ENCODE measurements at regions not wholly inside any gene's neighbourhood (a gene's known extent, or its start where the extent isn't known, plus 50 kb on each side); places are given as distances from the start of the nearest gene placed in this dataset.

DNA sequence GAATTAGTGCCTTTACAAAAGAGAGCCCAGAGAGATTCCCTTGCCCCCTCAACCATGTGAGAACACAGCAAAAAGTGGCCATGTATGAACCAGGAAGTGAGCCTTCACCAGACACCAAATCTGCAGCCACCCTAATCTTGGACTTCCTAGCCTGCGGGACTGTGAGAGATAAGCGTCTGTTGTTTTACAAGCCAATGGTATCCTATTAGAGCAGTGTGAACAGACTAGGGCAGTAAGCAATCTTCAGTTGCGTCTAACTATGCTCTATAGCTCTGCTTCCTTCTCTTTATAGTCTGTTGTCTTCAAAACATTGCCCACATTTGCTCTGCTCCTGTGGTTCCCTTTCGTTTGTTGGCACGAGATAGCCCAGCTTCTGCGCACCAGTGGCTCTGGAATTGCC lies 109.5 kb upstream of the FNDC3A start:
- no peaks in the 10 kb centered on the region; the same call in 1 of the 2 replicates for H3K9me3 ChIP-seq (ENCODE audit: control insufficient read depth, insufficient read depth, low read length)
- peaks cover 3% of the 10 kb centered on the region; the same call in 1 of the 2 replicates for H3K27me3 ChIP-seq (ENCODE audit: control insufficient read depth, low read length)
- H3K27ac ChIP-seq (ENCODE audit: low read depth, low read length): no peak overlapping the region
- H3K4me1 ChIP-seq (ENCODE audit: control insufficient read depth, low read length): no peaks in the 10 kb centered on the region
- H4K20me1 ChIP-seq (ENCODE audit: control insufficient read depth, insufficient read depth, low read depth, low read length): no peaks in the 10 kb centered on the region
- no peaks in the 10 kb centered on the region for H3K79me2 ChIP-seq (ENCODE audit: control insufficient read depth, low read length)
- no peaks in the 10 kb centered on the region for H3K9me2 ChIP-seq (replicated peaks; ENCODE audit: control insufficient read depth, low read length)
- H3K4me2 ChIP-seq (ENCODE audit: low read length): no peak overlapping the region
- no peak for TF ChIP-seq EZH2phosphoT487 (IDR thresholded peaks at IDR 0.05; ENCODE audit: borderline replicate concordance, low read length)
- no peak for TF ChIP-seq CTCF (IDR thresholded peaks at IDR 0.05; ENCODE audit: low read depth, low read length, poor library complexity, severe bottlenecking)
- H3F3A ChIP-seq (ENCODE audit: control insufficient read depth, insufficient read depth): no peaks in the 10 kb centered on the region
- H3K36me3 ChIP-seq (ENCODE audit: control insufficient read depth, low read length): no peaks in the 10 kb centered on the region
- no peak overlapping the region for H3K4me3 ChIP-seq (ENCODE audit: low read length)

GRCh38 chr13:48873081-48873480 lies 102.6 kb upstream of the FNDC3A start:
- no peaks in the 10 kb centered on the region; the same call in 1 of the 2 replicates for H3K9me3 ChIP-seq (ENCODE audit: control insufficient read depth, insufficient read depth, low read length)
- H3K4me1 ChIP-seq (ENCODE audit: control insufficient read depth, low read length): no peaks in the 10 kb centered on the region
- H3K9me2 ChIP-seq (replicated peaks; ENCODE audit: control insufficient read depth, low read length): no peaks in the 10 kb centered on the region
- no peak overlapping the region for H3K4me2 ChIP-seq (ENCODE audit: low read length)
- no peaks in the 10 kb centered on the region for H3K79me2 ChIP-seq (ENCODE audit: control insufficient read depth, low read length)
- H3K27me3 ChIP-seq (ENCODE audit: control insufficient read depth, low read length): peaks cover 14% of the 10 kb centered on the region; the same call in 1 of the 2 replicates
- no peak overlapping the region for H3K27ac ChIP-seq (ENCODE audit: low read depth, low read length)
- no peaks in the 10 kb centered on the region for H3F3A ChIP-seq (ENCODE audit: control insufficient read depth, insufficient read depth)
- H4K20me1 ChIP-seq (ENCODE audit: control insufficient read depth, insufficient read depth, low read depth, low read length): no peaks in the 10 kb centered on the region
- no peaks in the 10 kb centered on the region for H3K36me3 ChIP-seq (ENCODE audit: control insufficient read depth, low read length)
- TF ChIP-seq EZH2phosphoT487 (IDR thresholded peaks at IDR 0.05; ENCODE audit: borderline replicate concordance, low read length) (no peak), CTCF (IDR thresholded peaks at IDR 0.05; ENCODE audit: low read depth, low read length, poor library complexity, severe bottlenecking) (no peak)
- H3K4me3 ChIP-seq (ENCODE audit: low read length): no peak overlapping the region

DNA sequence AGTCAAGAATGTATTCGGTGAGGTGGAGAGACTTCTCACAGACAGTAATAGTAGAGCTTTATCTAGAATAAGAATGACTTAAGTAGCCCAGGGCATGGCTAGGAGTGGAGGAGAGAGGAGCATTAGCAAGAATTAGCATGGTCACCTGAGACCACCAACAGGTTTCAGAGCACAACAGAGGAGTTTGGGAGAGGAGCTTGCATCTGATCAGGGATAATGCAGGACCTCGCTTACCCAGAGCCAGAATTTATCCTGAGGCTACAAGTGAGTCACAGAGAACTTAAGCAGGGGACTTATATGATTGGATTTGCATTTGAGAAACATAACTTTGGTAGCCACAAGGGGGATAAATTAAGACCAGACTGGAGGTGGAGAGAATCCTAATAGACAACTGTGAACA lies 102.1 kb upstream of the FNDC3A start:
- Histone ChIP-seq H3K27ac (ENCODE audit: low read depth, low read length) (no peak overlapping the region), H3K36me3 (ENCODE audit: control insufficient read depth, low read length) (no peaks in the 10 kb centered on the region), H3K9me3 (ENCODE audit: control insufficient read depth, insufficient read depth, low read length) (no peaks in the 10 kb centered on the region; the same call in 1 of the 2 replicates), H3K27me3 (ENCODE audit: control insufficient read depth, low read length) (peaks cover 14% of the 10 kb centered on the region; the same call in 1 of the 2 replicates), H3K4me3 (ENCODE audit: low read length) (no peak overlapping the region), H3K79me2 (ENCODE audit: control insufficient read depth, low read length) (no peaks in the 10 kb centered on the region), H3F3A (ENCODE audit: control insufficient read depth, insufficient read depth) (no peaks in the 10 kb centered on the region), H3K9me2 (replicated peaks; ENCODE audit: control insufficient read depth, low read length) (no peaks in the 10 kb centered on the region), H3K4me2 (ENCODE audit: low read length) (no peak overlapping the region), H3K4me1 (ENCODE audit: control insufficient read depth, low read length) (no peaks in the 10 kb centered on the region), H4K20me1 (ENCODE audit: control insufficient read depth, insufficient read depth, low read depth, low read length) (no peaks in the 10 kb centered on the region)
- TF ChIP-seq EZH2phosphoT487 (IDR thresholded peaks at IDR 0.05; ENCODE audit: borderline replicate concordance, low read length): no peak
- no peak for TF ChIP-seq CTCF (IDR thresholded peaks at IDR 0.05; ENCODE audit: low read depth, low read length, poor library complexity, severe bottlenecking)

Data from DOHH2 (cell line).